Medulla oblongata (tissue), 1 donor: ENCODE measurements at regions not wholly inside any gene's neighbourhood (a gene's known extent, or its start where the extent isn't known, plus 50 kb on each side); places are given as distances from the start of the nearest gene placed in this dataset.
"Not testable (repeated sequence)": the region's sequence is repeated elsewhere in the genome, so short reads cannot be mapped to it uniquely, and the experiment has no call there.

Experiments
- DNase-seq: peaks from one replicate; pipeline ENCODE4 v3.0.0-alpha.2; 2015; ENCODE audit errors: extremely low spot score

DNA sequence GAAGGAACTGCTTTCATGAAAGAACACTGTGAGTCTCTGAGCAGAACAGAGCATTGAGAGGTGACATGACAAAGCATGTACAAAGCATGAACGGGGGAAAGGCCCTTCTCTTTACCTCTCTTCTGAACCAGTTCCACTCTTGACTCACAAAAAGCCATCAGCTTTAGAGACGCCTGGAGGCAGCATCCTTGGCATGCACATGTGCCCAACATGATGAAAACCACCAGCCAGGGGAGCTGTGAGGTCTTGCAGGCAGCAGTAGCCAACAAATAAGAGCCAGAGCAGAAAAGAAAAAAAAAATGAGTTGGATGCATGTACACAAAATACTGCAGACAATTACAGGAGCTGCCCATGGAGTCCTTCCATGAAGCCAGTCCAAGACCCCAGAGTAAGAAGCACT lies 95.5 kb upstream of the AGAP1 start:
- DNase-seq = no peak

- DNase-seq = no peak
Observed at GRCh38 chr2:235399895-235400294, 93.9 kb upstream of the AGAP1 start.

- no peak for DNase-seq
Observed at GRCh38 chr2:235402422-235402821, 91.4 kb upstream of the AGAP1 start.

- DNase-seq = no peak
Observed at GRCh38 chr2:235405612-235406361, 88.1 kb upstream of the AGAP1 start.

DNA sequence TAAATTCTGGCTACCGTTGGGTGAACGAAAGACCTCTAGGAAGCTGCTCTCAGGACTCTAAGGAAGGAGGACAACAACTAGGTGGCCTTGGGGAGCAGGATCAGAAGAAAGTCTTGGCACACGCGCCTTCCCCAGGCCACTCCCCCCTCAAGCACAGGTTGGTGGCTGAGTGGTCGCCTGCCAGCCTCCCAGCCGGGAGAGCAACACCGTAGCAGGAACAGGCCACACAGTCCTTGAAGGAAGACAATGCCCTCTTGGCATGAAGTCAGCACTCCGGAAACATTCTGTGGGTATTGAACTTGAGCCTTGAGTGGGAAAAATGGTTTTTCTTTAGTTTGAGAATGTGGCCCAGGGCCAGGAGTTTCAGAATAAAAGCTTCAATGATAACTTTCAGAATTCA lies 87.4 kb upstream of the AGAP1 start:
- no peak for DNase-seq

- no peak for DNase-seq
Observed at GRCh38 chr2:235411905-235412485, 81.8 kb upstream of the AGAP1 start.

DNA sequence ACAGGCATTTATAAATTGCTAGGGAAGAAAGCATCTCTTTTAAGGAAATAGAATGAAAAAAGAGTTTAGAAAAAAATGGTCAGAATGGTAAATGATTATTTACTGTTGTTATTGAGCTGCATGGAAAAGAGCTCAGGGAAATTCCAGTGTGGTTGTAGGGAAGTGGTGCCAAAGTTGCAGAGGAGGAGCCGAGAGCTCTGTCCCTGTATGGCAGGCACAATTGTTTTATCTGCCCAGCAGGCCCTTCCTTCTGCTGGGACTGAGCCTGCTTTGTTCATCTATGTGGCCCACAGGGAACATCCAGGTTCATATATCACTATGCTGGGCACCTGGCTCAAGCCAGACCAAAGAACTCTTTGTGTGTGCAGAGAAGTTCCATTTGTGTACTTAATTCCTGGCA lies 80.8 kb upstream of the AGAP1 start:
- no peak for DNase-seq

DNA sequence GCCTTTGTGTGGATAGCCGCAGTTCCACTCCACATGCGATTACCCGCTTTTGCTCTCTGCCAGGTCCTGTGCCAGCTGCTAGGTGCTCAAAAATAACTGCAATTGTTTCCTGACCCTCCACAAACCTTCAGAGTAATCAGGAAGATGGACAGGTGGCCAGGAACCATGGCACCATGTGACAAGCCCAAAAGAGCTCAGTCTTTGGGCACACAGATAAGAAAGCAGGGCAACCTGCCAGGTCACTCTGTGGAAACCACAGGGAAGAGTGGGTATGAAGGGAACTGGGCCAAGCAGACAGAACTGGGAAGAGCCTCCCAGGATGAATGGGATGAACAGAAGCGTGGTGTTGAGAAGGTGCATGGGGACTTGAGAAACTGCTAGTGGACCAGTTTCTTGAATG lies 79.4 kb upstream of the AGAP1 start:
- no peak for DNase-seq

DNA sequence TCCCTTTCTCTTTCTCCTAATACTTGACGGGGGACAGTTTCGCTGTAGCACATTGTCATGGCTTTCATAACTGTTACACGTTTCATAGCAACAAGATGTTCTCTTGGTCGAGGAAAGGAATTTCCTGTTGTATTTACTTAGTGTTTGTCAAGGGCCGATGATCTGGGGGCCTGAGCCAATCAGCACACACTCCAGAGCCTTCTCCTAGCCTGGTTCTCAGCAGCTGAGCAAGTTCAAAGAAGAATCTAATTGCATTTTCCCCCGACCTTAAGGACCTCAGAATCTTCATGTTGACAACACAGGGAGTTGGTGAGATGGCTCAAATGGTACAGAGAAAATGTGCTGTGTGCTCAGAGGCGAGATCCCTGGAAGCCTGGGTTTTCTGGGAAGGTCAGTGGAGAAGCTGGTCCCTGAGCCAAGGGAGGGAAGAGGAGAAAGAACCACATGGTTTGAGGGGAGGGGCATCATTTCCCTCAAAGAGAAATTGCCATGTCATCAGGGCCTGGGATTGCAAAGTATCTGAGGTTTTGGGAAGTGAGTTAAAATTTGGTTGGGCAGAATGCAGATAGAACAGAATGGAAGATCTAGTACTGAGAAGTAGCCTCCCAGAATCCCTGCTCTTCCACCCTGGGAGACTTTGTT lies 76.9 kb upstream of the AGAP1 start:
- DNase-seq = no peak

DNA sequence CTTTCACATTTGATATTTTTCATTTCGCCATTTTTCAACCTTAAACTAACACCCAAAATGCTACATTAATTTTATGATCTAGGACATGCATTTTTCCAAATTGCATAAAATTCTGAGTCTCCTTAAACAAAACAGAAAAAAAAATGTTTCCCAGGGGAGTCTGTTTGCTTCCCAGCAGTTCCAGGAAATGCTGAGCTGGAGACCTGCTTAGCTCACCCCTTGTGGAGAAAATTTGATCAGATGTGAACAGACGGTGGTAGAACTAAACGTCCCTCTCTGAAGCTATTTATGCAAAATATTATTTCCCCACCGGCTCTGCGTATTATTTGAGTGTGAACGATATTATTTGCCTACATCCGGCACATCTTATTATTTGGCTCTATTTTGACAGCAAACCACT lies 74.9 kb upstream of the AGAP1 start:
- no peak for DNase-seq

DNA sequence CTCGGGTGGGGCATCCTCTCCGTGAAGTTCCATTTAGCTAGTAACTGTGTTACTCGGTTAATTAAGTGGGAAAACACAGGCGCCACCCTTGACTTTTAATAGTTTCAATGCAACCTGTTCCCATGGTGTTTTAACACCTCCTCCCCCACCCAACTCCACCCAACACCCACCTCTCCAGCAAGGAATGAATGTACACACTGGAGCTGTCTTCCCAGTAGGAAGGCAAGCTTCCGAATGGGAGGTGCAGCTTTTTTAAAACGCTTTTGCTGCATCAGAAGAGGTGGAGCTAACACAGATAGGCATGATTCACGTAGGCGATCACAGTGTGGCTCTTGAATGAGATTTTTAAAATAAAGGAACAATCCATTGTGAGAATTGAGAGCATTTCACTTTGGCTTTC lies 73.8 kb upstream of the AGAP1 start:
- DNase-seq = no peak

DNA sequence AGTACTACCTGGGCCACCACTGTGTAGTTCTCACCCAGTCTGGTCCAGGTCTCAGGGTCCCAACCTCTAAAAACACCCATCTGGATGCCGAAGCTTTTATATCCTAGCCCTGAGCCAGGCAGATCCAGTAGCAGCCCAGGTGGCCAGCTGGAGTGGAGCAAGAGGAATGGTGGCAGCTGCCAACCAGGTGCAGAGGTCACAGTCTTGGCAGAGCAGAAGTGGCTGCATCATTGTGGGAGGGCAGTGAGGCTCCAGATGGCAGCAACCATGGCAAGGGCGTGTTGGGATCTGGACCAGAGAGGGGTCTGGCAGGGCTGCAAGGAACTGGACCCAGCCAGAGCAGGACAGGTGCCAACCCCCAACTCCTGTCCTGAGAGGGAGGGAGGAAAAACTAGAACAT lies 72.2 kb upstream of the AGAP1 start:
- DNase-seq = no peak

- no peak for DNase-seq
Observed at GRCh38 chr2:235430366-235431083, 63.3 kb upstream of the AGAP1 start.

DNA sequence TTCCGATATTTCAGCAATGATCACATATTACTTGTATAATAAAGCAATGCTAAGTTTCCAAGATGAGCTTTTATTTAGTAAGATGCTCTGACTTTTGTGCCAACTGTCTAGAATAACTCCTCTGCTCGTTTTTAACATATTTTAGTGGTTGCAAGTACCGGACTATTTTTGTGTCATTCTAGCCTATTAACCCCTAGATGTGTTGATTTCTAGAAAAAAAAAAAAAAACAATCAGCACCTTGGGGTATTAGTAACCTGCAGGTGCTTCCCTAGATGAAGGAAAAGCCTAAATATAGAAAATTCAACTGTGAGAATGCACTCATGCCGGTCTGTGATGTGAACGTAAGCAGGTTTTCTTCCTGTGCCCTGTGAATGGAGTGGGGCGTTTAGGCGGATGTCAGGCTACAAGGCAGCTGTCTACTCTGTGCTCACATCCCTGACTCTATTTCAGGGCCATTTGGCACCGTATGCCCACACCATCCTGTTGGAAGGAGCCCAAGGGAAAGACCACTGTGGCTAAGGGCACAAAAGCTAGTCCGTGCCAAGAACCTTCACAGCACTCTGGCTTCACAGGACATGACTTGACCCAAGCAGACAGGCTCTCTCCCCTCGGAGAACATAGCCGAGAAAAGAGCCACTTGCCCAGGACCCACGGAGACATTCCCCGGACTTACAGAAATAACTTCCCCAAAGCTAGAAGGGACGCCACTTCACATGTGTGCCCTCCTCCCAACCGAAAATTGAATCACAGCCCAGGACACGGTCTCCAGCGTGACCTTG lies 60.9 kb upstream of the AGAP1 start:
- peak; percentile 41 for DNase-seq

GRCh38 chr2:235433860-235434259 lies 60.0 kb upstream of the AGAP1 start:
- peak; percentile 87 for DNase-seq

GRCh38 chr2:235439959-235440662 lies 53.7 kb upstream of the AGAP1 start:
- DNase-seq = no peak

- not testable (repeated sequence) for DNase-seq
Observed at GRCh38 chr2:235443580-235443979, 50.3 kb upstream of the AGAP1 start.
